SK-N-SH treated with all-trans-retinoic acid at 6 μM for 48 hours (cell line): ENCODE measurements at regions not wholly inside any gene's neighbourhood (a gene's known extent, or its start where the extent isn't known, plus 50 kb on each side); places are given as distances from the start of the nearest gene placed in this dataset.
"Not testable (repeated sequence)": the region's sequence is repeated elsewhere in the genome, so short reads cannot be mapped to it uniquely, and the experiment has no call there.

Source experiments
- ATAC-seq: fragments of 200-7000 bp; cut with Tn5 transposase; 3 replicates; pipeline ENCODE4 v1.9.1; 2020; ENCODE audit warnings: mild to moderate bottlenecking, moderate library complexity
- ARNTL ChIP-seq: fragments of 450-650 bp; formaldehyde crosslinking; IDR thresholded peaks from 2 replicates; pipeline ENCODE4 v1.5.0; 2020; ENCODE audit warnings: low read depth, mild to moderate bottlenecking, moderate library complexity, borderline replicate concordance
- CSDC2 ChIP-seq: fragments of 250-450 bp; sonication (Bioruptor Pico); IDR thresholded peaks from 2 replicates; pipeline ENCODE4 v1.5.0; 2020; ENCODE audit warnings: mild to moderate bottlenecking, moderate library complexity
- ESRRG ChIP-seq: fragments of 250-450 bp; sonication (Bioruptor Pico); IDR thresholded peaks from 2 replicates; pipeline ENCODE4 v1.6.1; 2021; ENCODE audit warnings: mild to moderate bottlenecking
- ISL1 ChIP-seq: fragments of 250-450 bp; sonication (Bioruptor Pico); IDR thresholded peaks from 2 replicates; pipeline ENCODE4 v2.1.2; 2022; ENCODE audit warnings: mild to moderate bottlenecking, moderate library complexity
- OSR1 ChIP-seq: fragments of 250-450 bp; sonication (Bioruptor Pico); IDR thresholded peaks from 2 replicates; pipeline ENCODE4 v1.8.0; 2022; ENCODE audit warnings: moderate library complexity, mild to moderate bottlenecking, inconsistent platforms
- PPARA ChIP-seq: fragments of 250-450 bp; sonication (Bioruptor Pico); IDR thresholded peaks from 2 replicates; pipeline ENCODE4 v1.5.0; 2020; ENCODE audit warnings: mild to moderate bottlenecking, borderline replicate concordance
- RARB ChIP-seq: fragments of 250-450 bp; sonication (Bioruptor Pico); IDR thresholded peaks from 2 replicates; pipeline ENCODE4 v1.8.0; 2021; ENCODE audit warnings: mild to moderate bottlenecking, moderate library complexity
- TOX ChIP-seq: fragments of 250-450 bp; sonication (Bioruptor Pico); IDR thresholded peaks from 2 replicates; pipeline ENCODE4 v1.8.0; 2021; ENCODE audit warnings: mild to moderate bottlenecking, moderate library complexity, borderline replicate concordance
- ZC3H10 ChIP-seq: fragments of 250-450 bp; sonication (Bioruptor Pico); IDR thresholded peaks from 2 replicates; pipeline ENCODE4 v1.5.1; 2021; ENCODE audit warnings: mild to moderate bottlenecking, moderate library complexity
- ZFP3 ChIP-seq: fragments of 250-450 bp; sonication (Bioruptor Pico); IDR thresholded peaks from 2 replicates; pipeline ENCODE4 v1.5.0; 2020; ENCODE audit warnings: mild to moderate bottlenecking, moderate library complexity
- ZNF565 ChIP-seq: fragments of 450-650 bp; formaldehyde crosslinking; conservative IDR thresholded peaks from 2 replicates; pipeline ENCODE4 v1.5.0; 2020; ENCODE audit warnings: low read depth, mild to moderate bottlenecking, moderate library complexity
- ZNF70 ChIP-seq: fragments of 450-650 bp; formaldehyde crosslinking; IDR thresholded peaks from 2 replicates; pipeline ENCODE4 v1.5.0; 2020; ENCODE audit warnings: mild to moderate bottlenecking, moderate library complexity
- ZNF8 ChIP-seq: fragments of 450-650 bp; formaldehyde crosslinking; IDR thresholded peaks from 2 replicates; pipeline ENCODE4 v1.5.0; 2020; ENCODE audit warnings: mild to moderate bottlenecking, moderate library complexity
- TF ChIP-seq, protein P1 (sequence below): fragments of 250-450 bp; sonication (Bioruptor Pico); IDR thresholded peaks from 2 replicates; pipeline ENCODE4 v1.8.0; 2020; ENCODE audit warnings: mild to moderate bottlenecking, moderate library complexity, borderline replicate concordance
- TF ChIP-seq, protein P2 (sequence below): fragments of 250-450 bp; sonication (Bioruptor Pico); IDR thresholded peaks from 2 replicates; pipeline ENCODE4 v1.5.0; 2020; ENCODE audit warnings: mild to moderate bottlenecking, moderate library complexity
- TF ChIP-seq, protein P3 (sequence below): fragments of 250-450 bp; sonication (Bioruptor Pico); IDR thresholded peaks from 2 replicates; pipeline ENCODE4 v1.8.0; 2021; ENCODE audit warnings: low read depth, mild to moderate bottlenecking, moderate library complexity, borderline replicate concordance
- TF ChIP-seq, protein P4 (sequence below): fragments of 250-450 bp; sonication (Bioruptor Pico); IDR thresholded peaks from 2 replicates; pipeline ENCODE4 v1.5.1; 2020; ENCODE audit warnings: low read depth, mild to moderate bottlenecking, moderate library complexity

DNA sequence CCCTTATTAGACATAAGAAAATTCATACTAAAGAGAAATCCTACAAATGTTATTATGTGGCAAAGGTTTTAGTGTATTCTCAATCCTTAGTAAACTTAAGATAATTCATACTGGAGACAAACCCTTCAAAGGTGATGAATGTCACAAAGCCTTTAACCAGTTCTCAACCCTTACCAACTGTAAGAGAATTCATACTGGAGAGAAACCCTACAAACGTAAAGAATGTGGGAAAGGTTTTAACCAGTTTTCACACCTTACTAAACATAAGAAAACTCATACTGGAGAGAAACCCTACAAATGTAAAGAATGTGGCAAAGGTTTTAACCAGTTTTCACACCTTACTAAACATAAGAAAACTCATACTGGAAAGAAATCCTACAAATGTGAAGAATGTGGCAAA lies 93.2 kb downstream of the ZNF680 start:
- TF ChIP-seq ZNF565 (CRISPR knock-in tag) (no peak), ARNTL (CRISPR knock-in tag) (no peak), RARB (CRISPR knock-in tag) (no peak)
- TF ChIP-seq, protein P1, sequence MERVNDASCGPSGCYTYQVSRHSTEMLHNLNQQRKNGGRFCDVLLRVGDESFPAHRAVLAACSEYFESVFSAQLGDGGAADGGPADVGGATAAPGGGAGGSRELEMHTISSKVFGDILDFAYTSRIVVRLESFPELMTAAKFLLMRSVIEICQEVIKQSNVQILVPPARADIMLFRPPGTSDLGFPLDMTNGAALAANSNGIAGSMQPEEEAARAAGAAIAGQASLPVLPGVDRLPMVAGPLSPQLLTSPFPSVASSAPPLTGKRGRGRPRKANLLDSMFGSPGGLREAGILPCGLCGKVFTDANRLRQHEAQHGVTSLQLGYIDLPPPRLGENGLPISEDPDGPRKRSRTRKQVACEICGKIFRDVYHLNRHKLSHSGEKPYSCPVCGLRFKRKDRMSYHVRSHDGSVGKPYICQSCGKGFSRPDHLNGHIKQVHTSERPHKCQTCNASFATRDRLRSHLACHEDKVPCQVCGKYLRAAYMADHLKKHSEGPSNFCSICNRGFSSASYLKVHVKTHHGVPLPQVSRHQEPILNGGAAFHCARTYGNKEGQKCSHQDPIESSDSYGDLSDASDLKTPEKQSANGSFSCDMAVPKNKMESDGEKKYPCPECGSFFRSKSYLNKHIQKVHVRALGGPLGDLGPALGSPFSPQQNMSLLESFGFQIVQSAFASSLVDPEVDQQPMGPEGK, result no peak
- no peak for ATAC-seq

DNA sequence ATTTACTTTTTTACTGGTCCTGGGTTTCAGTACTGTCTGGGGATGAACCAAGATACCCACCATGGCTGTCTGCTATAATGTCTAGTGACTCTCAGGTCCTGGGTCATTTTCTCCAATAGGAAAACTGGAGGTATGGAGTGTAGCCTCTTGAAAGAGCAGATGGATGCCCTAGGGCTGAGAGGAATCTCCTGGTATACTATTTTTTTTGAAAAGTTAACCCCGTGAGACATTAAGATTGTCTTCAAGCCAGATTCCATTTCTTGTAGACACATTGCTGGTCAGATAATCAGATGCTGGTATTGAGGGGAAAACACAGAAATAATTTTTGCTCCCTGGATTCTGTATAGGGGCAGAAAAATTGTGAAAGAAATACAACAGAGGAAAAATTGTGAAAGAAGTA lies 97.3 kb downstream of the ZNF680 start:
- no peak for TF ChIP-seq ZNF70 (CRISPR knock-in tag)
- TF ChIP-seq, protein P1, result no peak
- no peak for TF ChIP-seq ZC3H10 (CRISPR knock-in tag)
- TF ChIP-seq PPARA (CRISPR knock-in tag), result no peak
- TF ChIP-seq, protein P2, sequence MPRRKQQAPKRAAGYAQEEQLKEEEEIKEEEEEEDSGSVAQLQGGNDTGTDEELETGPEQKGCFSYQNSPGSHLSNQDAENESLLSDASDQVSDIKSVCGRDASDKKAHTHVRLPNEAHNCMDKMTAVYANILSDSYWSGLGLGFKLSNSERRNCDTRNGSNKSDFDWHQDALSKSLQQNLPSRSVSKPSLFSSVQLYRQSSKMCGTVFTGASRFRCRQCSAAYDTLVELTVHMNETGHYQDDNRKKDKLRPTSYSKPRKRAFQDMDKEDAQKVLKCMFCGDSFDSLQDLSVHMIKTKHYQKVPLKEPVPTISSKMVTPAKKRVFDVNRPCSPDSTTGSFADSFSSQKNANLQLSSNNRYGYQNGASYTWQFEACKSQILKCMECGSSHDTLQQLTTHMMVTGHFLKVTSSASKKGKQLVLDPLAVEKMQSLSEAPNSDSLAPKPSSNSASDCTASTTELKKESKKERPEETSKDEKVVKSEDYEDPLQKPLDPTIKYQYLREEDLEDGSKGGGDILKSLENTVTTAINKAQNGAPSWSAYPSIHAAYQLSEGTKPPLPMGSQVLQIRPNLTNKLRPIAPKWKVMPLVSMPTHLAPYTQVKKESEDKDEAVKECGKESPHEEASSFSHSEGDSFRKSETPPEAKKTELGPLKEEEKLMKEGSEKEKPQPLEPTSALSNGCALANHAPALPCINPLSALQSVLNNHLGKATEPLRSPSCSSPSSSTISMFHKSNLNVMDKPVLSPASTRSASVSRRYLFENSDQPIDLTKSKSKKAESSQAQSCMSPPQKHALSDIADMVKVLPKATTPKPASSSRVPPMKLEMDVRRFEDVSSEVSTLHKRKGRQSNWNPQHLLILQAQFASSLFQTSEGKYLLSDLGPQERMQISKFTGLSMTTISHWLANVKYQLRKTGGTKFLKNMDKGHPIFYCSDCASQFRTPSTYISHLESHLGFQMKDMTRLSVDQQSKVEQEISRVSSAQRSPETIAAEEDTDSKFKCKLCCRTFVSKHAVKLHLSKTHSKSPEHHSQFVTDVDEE (CRISPR knock-in tag), result no peak
- TF ChIP-seq ZNF8, result no peak
- TF ChIP-seq, protein P3, sequence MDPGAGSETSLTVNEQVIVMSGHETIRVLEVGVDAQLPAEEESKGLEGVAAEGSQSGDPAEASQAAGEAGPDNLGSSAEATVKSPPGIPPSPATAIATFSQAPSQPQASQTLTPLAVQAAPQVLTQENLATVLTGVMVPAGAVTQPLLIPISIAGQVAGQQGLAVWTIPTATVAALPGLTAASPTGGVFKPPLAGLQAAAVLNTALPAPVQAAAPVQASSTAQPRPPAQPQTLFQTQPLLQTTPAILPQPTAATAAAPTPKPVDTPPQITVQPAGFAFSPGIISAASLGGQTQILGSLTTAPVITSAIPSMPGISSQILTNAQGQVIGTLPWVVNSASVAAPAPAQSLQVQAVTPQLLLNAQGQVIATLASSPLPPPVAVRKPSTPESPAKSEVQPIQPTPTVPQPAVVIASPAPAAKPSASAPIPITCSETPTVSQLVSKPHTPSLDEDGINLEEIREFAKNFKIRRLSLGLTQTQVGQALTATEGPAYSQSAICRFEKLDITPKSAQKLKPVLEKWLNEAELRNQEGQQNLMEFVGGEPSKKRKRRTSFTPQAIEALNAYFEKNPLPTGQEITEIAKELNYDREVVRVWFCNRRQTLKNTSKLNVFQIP (CRISPR knock-in tag), result no peak
- TF ChIP-seq RARB (CRISPR knock-in tag), result no peak
- no peak for ATAC-seq

DNA sequence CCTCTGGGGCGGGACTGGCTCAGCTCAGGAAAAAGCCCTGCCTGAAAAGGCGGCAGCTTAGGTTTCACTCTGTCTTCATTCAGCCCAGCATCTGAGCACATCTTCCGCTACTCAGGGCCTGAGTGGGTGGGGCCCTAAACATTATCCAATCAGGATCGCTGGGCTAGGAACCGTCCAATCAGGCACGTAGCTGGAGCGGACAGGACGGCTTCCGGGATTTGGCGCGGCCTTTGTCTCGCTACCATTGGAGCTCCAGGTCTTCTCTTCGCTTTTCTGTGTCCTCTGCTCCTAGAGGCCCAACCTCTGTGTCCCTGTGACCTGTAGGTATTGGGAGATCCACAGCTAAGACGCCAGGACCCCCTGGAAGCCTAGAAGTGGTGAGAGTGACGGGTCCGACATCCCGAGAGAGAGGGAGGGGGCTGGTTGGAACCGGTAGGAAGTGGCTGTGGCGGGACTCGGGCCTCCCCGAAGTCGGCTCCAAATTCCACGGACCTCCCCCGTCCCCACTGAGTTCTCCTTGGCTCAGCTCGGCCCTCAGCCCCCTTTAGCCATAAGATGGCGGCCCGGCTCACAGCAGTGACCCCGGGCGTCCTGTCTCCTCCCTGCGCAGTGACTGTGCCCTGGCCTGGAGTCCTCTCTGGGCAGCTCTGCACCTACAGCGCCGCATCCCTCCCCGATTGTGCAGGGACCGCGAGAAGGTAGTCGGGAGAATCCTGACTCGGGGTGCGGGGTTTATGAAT lies 99.1 kb downstream of the ZNF680 start:
- no peak for TF ChIP-seq ESRRG (CRISPR knock-in tag)
- TF ChIP-seq ZFP3 (CRISPR knock-in tag), result no peak
- TF ChIP-seq, protein P3 (CRISPR knock-in tag), result no peak
- TF ChIP-seq, protein P2 (CRISPR knock-in tag), result no peak
- no peak for TF ChIP-seq ISL1 (CRISPR knock-in tag)
- no peak for TF ChIP-seq PPARA (CRISPR knock-in tag)
- TF ChIP-seq, protein P4, sequence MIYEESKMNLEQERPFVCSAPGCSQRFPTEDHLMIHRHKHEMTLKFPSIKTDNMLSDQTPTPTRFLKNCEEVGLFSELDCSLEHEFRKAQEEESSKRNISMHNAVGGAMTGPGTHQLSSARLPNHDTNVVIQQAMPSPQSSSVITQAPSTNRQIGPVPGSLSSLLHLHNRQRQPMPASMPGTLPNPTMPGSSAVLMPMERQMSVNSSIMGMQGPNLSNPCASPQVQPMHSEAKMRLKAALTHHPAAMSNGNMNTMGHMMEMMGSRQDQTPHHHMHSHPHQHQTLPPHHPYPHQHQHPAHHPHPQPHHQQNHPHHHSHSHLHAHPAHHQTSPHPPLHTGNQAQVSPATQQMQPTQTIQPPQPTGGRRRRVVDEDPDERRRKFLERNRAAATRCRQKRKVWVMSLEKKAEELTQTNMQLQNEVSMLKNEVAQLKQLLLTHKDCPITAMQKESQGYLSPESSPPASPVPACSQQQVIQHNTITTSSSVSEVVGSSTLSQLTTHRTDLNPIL, result no peak
- no peak for TF ChIP-seq ARNTL (CRISPR knock-in tag)
- no peak for TF ChIP-seq OSR1
- no peak for TF ChIP-seq TOX (CRISPR knock-in tag)
- TF ChIP-seq, protein P1, result no peak
- no peak for TF ChIP-seq CSDC2 (CRISPR knock-in tag)
- no peak for TF ChIP-seq ZNF565 (CRISPR knock-in tag)
- TF ChIP-seq ZNF8, result no peak
- ATAC-seq, result peak; percentile 100

DNA sequence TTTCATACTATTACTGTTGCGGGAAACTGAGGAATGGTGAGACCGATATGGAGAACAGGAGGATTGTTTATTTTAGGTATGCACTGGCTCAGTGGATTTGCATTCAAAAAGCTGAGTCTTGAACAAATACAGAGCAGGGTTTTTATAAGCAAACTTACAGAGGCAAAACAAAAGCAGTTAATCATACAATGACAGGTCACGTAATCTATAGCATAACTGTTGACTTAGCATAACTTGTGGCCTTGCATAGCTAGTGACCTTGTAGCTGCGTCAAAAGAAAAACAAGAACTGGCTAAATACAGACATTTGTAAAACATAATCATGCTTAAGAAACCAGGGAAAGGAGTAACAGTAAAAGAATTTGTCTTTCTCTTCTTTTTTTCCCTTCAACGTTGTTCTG lies 103.0 kb downstream of the ZNF680 start:
- not testable (repeated sequence) for ATAC-seq
